Loucy (cell line): ENCODE measurements at regions not wholly inside any gene's neighbourhood (a gene's known extent, or its start where the extent isn't known, plus 50 kb on each side); places are given as distances from the start of the nearest gene placed in this dataset.

Experiments used
- CTCF ChIP-seq: fragments of 200-600 bp; sonication (generic); conservative IDR thresholded peaks from 2 replicates; pipeline ENCODE4 v1.5.1; 2014; ENCODE audit warnings: mild to moderate bottlenecking, antibody characterized with exemption, low read length
- EZH2phosphoT487 ChIP-seq: fragments of 200-600 bp; IDR thresholded peaks from 2 replicates; pipeline ENCODE4 v1.6.1; 2018; ENCODE audit warnings: antibody characterized with exemption, mild to moderate bottlenecking, moderate library complexity, borderline replicate concordance

DNA sequence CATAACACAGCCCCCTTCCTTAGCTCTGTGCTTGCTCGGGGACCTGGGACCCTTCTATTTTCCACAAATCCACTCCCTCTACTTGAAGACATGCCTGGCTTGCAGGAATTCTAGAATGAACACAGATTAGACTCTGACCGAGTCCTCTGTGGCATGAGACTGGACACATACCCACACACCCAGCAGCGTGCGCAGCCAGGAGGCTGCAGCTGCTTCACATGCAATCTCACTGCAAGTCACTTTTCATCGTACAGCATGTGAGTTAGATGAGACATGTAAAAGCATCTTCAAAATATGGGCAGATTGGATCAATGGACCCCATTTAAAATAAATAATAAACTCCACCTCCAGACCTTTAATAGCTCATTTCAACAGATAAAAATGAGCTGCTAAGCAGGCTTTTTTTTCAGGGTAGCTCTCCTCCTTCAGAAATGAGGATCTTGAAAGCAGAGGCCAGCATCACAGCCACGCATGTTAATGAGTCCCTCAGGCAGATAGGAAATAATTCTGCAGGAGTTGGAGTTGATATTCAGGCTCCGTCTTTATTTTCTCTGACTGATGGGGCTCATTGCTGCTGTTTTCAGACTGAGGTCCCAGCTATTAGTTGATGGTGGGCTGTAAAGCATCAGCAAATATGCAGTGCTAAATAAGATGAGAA is 215.1 kb upstream of the GGTLC1 start:
- TF ChIP-seq CTCF, result no peak
- no peak for TF ChIP-seq EZH2phosphoT487
